Activated CD4-positive, alpha-beta T cell treated with anti-CD3 and anti-CD28 coated beads, Interleukin-2, amount 50 U/mL, for 4 hours (primary cell): ENCODE measurements at regions not wholly inside any gene's neighbourhood (a gene's known extent, or its start where the extent isn't known, plus 50 kb on each side); places are given as distances from the start of the nearest gene placed in this dataset.

ENCODE experiments used
- DNase-seq, 2 experiments: peaks; one replicate each; pipeline ENCODE4 v3.0.0-alpha.2; 2020

- DNase-seq, result peak; percentile 59 to 63
Observed at GRCh38 chr3:195634426-195635261, 50.9 kb upstream of the APOD start.
